GM23338 (cell line): ENCODE measurements at regions not wholly inside any gene's neighbourhood (a gene's known extent, or its start where the extent isn't known, plus 50 kb on each side); places are given as distances from the start of the nearest gene placed in this dataset.

Experiments used
- ATAC-seq: fragments of 200-7000 bp; cut with Tn5 transposase; 3 replicates; pipeline ENCODE4 v1.9.1; 2020
- DNase-seq: peaks from one replicate; pipeline ENCODE4 v3.0.0-alpha.2; 2015; ENCODE audit warnings: low spot score
- H2AFZ ChIP-seq: fragments of 200-600 bp; sonication (generic); 2 replicates; pipeline ENCODE4 v1.8.0; 2016; ENCODE audit warnings: antibody characterized with exemption, mild to moderate bottlenecking, moderate library complexity
- H3F3A ChIP-seq: fragments of 200-600 bp; sonication (generic); replicated peaks from 2 replicates; pipeline ENCODE4 v1.8.0; 2017; ENCODE audit warnings: antibody characterized with exemption, mixed run types, low read depth
- H3K27ac ChIP-seq: fragments of 200-600 bp; sonication (generic); 2 replicates; pipeline ENCODE4 v1.6.1; 2016; ENCODE audit warnings: low read depth
- H3K27me3 ChIP-seq: fragments of 200-600 bp; sonication (generic); 2 replicates; pipeline ENCODE4 v1.8.0; 2016; ENCODE audit warnings: mild to moderate bottlenecking, mixed run types, moderate library complexity; ENCODE audit not compliant: insufficient read depth
- H3K36me3 ChIP-seq: fragments of 200-600 bp; sonication (generic); 2 replicates; pipeline ENCODE4 v1.8.0; 2016; ENCODE audit warnings: mild to moderate bottlenecking; ENCODE audit not compliant: insufficient read depth
- H3K4me1 ChIP-seq: fragments of 200-600 bp; sonication (generic); 2 replicates; pipeline ENCODE4 v1.8.0; 2016; ENCODE audit warnings: mild to moderate bottlenecking, moderate library complexity; ENCODE audit not compliant: insufficient read depth
- H3K4me2 ChIP-seq: fragments of 200-600 bp; sonication (generic); 2 replicates; pipeline ENCODE4 v1.7.1; 2017; ENCODE audit warnings: mixed run types
- H3K4me3 ChIP-seq: fragments of 200-600 bp; sonication (generic); 2 replicates; pipeline ENCODE4 v1.6.1; 2016; ENCODE audit warnings: mixed run types
- H3K79me2 ChIP-seq: fragments of 200-600 bp; sonication (generic); replicated peaks from 2 replicates; pipeline ENCODE4 v1.8.0; 2017; ENCODE audit warnings: mild to moderate bottlenecking; ENCODE audit not compliant: insufficient read depth
- H3K9me2 ChIP-seq: fragments of 200-600 bp; sonication (generic); 2 replicates; pipeline ENCODE4 v1.8.0; 2017; ENCODE audit not compliant: insufficient read depth
- H4K20me1 ChIP-seq: fragments of 200-600 bp; sonication (generic); replicated peaks from 2 replicates; pipeline ENCODE4 v1.8.0; 2017; ENCODE audit warnings: mild to moderate bottlenecking; ENCODE audit not compliant: insufficient read depth
- H3K27ac Mint-ChIP-seq: 2 replicates; pipeline ENCODE4 v1.8.0; 2020; ENCODE audit warnings: inconsistent platforms, mild to moderate bottlenecking, moderate library complexity, mixed read lengths
- H3K27me3 Mint-ChIP-seq: 3 replicates; pipeline ENCODE4 v1.8.0; 2022; ENCODE audit warnings: low read depth, mild to moderate bottlenecking, moderate library complexity, mixed read lengths, inconsistent platforms; ENCODE audit not compliant: insufficient read depth, poor library complexity
- H3K36me3 Mint-ChIP-seq: 3 replicates; pipeline ENCODE4 v1.8.0; 2021; ENCODE audit warnings: low read depth, mild to moderate bottlenecking, inconsistent platforms, moderate library complexity, mixed read lengths
- H3K4me1 Mint-ChIP-seq: 3 replicates; pipeline ENCODE4 v1.8.0; 2020; ENCODE audit warnings: mild to moderate bottlenecking, inconsistent platforms, mixed read lengths
- H3K4me3 Mint-ChIP-seq: 3 replicates; pipeline ENCODE4 v1.8.0; 2021; ENCODE audit warnings: moderate library complexity, mild to moderate bottlenecking, inconsistent platforms, mixed read lengths
- H3K9me3 Mint-ChIP-seq: 3 replicates; pipeline ENCODE4 v1.8.0; 2020; ENCODE audit warnings: moderate library complexity, mild to moderate bottlenecking, inconsistent platforms, mixed read lengths
- EZH2 ChIP-seq: fragments of 200-600 bp; sonication (generic); IDR thresholded peaks from one replicate; pipeline ENCODE4 v1.8.0; 2017; ENCODE audit warnings: antibody characterized with exemption, mild to moderate bottlenecking, low read depth; ENCODE audit not compliant: unreplicated experiment
- JUNB ChIP-seq: IDR thresholded peaks from one replicate; pipeline ENCODE4 v1.6.1; 2016; ENCODE audit warnings: antibody characterized with exemption; ENCODE audit not compliant: unreplicated experiment
- STAT1 ChIP-seq: IDR thresholded peaks from one replicate; pipeline ENCODE4 v1.6.1; 2016; ENCODE audit warnings: antibody characterized with exemption; ENCODE audit not compliant: unreplicated experiment
- ZNF114 ChIP-seq: fragments of 250-450 bp; sonication (Bioruptor Pico); IDR thresholded peaks from 2 replicates; pipeline ENCODE4 v1.5.0; 2020; ENCODE audit warnings: mild to moderate bottlenecking, moderate library complexity
- ZNF331 ChIP-seq: fragments of 250-450 bp; sonication (Bioruptor Pico); IDR thresholded peaks from 2 replicates; pipeline ENCODE4 v1.5.0; 2020; ENCODE audit warnings: low read depth, mild to moderate bottlenecking, moderate library complexity
- TF ChIP-seq, protein P1 (sequence below): IDR thresholded peaks from 2 replicates; pipeline ENCODE4 v1.6.1; 2016; ENCODE audit warnings: antibody characterized with exemption
- TF ChIP-seq, protein P2 (sequence below), 2 experiments: fragments of 200-600 bp in 1 of 2; sonication (generic) in 1 of 2; conservative IDR thresholded peaks; 2 replicates each; pipeline versions ENCODE4 v1.5.1 to v1.6.1; 2016 to 2017; ENCODE audit warnings: antibody characterized with exemption in 2 of 2, low read depth in 2 of 2, mild to moderate bottlenecking in 2 of 2, moderate library complexity in 1 of 2

DNA sequence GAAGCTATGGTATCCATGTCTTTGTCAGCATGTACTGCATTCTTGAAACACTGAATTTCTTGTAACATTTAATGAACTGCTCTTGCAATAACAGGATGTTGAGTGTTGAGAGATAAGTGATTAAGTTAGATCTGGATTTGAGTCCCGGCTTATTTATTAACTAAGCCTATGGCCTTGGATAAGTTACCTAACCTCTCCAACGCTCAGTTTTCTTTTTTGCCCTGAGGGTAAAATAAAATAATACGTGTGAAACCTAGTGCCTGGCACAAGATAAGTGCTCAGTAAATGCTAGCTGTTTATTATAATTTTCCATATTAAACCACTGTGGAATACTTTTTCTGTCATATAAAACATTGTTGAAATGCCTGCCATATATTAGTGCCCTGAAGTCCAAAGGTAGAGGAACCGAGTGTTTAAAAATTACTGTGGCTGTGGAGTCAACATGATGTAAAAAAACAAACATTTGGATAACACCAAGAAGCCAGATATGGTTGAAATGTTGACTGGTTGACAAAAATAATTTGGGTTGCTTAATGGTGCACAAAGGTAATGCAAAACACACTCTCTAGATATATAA is 58.6 kb upstream of the ALB start:
- Mint-ChIP-seq H3K27me3 (no peaks in the 10 kb centered on the region), H3K4me3 (no peak overlapping the region), H3K4me1 (peaks cover 16% of the 10 kb centered on the region), H3K9me3 (no peaks in the 10 kb centered on the region), H3K27ac (no peak overlapping the region), H3K36me3 (no peaks in the 10 kb centered on the region)
- Histone ChIP-seq H3K9me2 (no peaks in the 10 kb centered on the region), H3K4me1 (no peaks in the 10 kb centered on the region; the same call in 1 of the 2 replicates), H3K27me3 (no peaks in the 10 kb centered on the region), H3K27ac (no peak overlapping the region), H3K4me3 (no peak overlapping the region), H3K36me3 (no peaks in the 10 kb centered on the region), H3F3A (no peaks in the 10 kb centered on the region), H2AFZ (no peak overlapping the region), H3K79me2 (no peaks in the 10 kb centered on the region), H4K20me1 (no peaks in the 10 kb centered on the region), H3K4me2 (no peak overlapping the region)
- TF ChIP-seq, protein P1, sequence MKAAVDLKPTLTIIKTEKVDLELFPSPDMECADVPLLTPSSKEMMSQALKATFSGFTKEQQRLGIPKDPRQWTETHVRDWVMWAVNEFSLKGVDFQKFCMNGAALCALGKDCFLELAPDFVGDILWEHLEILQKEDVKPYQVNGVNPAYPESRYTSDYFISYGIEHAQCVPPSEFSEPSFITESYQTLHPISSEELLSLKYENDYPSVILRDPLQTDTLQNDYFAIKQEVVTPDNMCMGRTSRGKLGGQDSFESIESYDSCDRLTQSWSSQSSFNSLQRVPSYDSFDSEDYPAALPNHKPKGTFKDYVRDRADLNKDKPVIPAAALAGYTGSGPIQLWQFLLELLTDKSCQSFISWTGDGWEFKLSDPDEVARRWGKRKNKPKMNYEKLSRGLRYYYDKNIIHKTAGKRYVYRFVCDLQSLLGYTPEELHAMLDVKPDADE = no peak
- no peak for TF ChIP-seq ZNF331 (CRISPR knock-in tag)
- TF ChIP-seq JUNB = no peak
- TF ChIP-seq EZH2 = no peak
- TF ChIP-seq, protein P2, sequence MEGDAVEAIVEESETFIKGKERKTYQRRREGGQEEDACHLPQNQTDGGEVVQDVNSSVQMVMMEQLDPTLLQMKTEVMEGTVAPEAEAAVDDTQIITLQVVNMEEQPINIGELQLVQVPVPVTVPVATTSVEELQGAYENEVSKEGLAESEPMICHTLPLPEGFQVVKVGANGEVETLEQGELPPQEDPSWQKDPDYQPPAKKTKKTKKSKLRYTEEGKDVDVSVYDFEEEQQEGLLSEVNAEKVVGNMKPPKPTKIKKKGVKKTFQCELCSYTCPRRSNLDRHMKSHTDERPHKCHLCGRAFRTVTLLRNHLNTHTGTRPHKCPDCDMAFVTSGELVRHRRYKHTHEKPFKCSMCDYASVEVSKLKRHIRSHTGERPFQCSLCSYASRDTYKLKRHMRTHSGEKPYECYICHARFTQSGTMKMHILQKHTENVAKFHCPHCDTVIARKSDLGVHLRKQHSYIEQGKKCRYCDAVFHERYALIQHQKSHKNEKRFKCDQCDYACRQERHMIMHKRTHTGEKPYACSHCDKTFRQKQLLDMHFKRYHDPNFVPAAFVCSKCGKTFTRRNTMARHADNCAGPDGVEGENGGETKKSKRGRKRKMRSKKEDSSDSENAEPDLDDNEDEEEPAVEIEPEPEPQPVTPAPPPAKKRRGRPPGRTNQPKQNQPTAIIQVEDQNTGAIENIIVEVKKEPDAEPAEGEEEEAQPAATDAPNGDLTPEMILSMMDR (conservative IDR thresholded peaks at IDR 0.05; ENCODE audit: low read depth in 2 of 2) = no peak
- ATAC-seq (no peak), DNase-seq (no peak)

DNA sequence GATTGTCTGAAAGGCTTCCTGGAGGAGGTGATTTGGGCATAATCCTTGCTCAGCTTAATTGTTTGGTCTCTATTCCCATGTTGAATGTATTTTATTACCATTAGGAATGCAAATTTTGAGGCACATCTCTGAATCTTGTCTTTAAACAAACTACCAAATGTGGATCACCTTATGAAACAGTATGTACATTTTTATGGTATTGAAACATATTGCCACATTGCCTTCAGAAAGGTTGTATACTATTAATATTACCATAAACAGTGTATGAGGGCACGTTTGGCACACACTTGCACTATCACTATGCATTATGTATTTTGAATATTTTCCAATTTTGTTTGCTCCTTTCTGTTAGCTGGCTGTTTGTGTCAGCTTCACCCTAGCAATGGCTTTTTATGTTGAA is 60.0 kb upstream of the ALB start:
- TF ChIP-seq, protein P1 = no peak
- TF ChIP-seq, protein P2 (conservative IDR thresholded peaks at IDR 0.05; ENCODE audit: low read depth in 2 of 2) = no peak
- no peak for TF ChIP-seq ZNF114
- no peak for TF ChIP-seq JUNB
- TF ChIP-seq STAT1 = no peak
- Histone ChIP-seq H3F3A (no peaks in the 10 kb centered on the region), H3K27ac (no peak overlapping the region), H3K4me1 (no peaks in the 10 kb centered on the region; the same call in 1 of the 2 replicates), H3K4me2 (no peak overlapping the region), H3K4me3 (no peak overlapping the region), H3K27me3 (no peaks in the 10 kb centered on the region), H2AFZ (no peak overlapping the region), H3K9me2 (no peaks in the 10 kb centered on the region), H3K79me2 (no peaks in the 10 kb centered on the region), H3K36me3 (no peaks in the 10 kb centered on the region), H4K20me1 (no peaks in the 10 kb centered on the region)
- Mint-ChIP-seq H3K36me3 (no peaks in the 10 kb centered on the region), H3K4me3 (no peak overlapping the region), H3K4me1 (peaks cover 20% of the 10 kb centered on the region), H3K9me3 (peaks cover 4% of the 10 kb centered on the region), H3K27ac (no peak overlapping the region), H3K27me3 (no peaks in the 10 kb centered on the region)
- DNase-seq = no peak
- no peak for ATAC-seq
